Liver (tissue), 3 donors: ENCODE measurements at regions not wholly inside any gene's neighbourhood (a gene's known extent, or its start where the extent isn't known, plus 50 kb on each side); places are given as distances from the start of the nearest gene placed in this dataset.

ENCODE experiments used
- GABPA ChIP-seq, 2 donors: IDR thresholded peaks in 1 of 2; conservative IDR thresholded peaks in 1 of 2; 2 replicates each; pipeline ENCODE4 v1.6.1; 2016; ENCODE audit warnings: antibody characterized with exemption in 2 of 2, mild to moderate bottlenecking in 1 of 2, moderate library complexity in 1 of 2
- HNF4G ChIP-seq: IDR thresholded peaks from 2 replicates; pipeline ENCODE4 v1.6.1; 2016; ENCODE audit warnings: antibody characterized with exemption
- SP1 ChIP-seq: IDR thresholded peaks from 2 replicates; pipeline ENCODE4 v1.6.1; 2018; ENCODE audit warnings: antibody characterized with exemption, mild to moderate bottlenecking
- TAF1 ChIP-seq: conservative IDR thresholded peaks from 2 replicates; pipeline ENCODE4 v1.6.1; 2016; ENCODE audit warnings: antibody characterized with exemption, mild to moderate bottlenecking
- YY1 ChIP-seq: IDR thresholded peaks from 2 replicates; pipeline ENCODE4 v1.6.1; 2016; ENCODE audit warnings: antibody characterized with exemption, mild to moderate bottlenecking
- TF ChIP-seq, protein P1 (sequence below): fragments of 150-350 bp; IDR thresholded peaks from 2 replicates; pipeline ENCODE4 v1.5.1; 2017; ENCODE audit warnings: improper control_type of control experiment, low read depth, low read length; ENCODE audit not compliant: missing input control
- TF ChIP-seq, protein P2 (sequence below): IDR thresholded peaks from 2 replicates; pipeline ENCODE4 v1.6.1; 2016; ENCODE audit warnings: antibody characterized with exemption
- TF ChIP-seq, protein P3 (sequence below): IDR thresholded peaks from 2 replicates; pipeline ENCODE4 v1.6.1; 2016; ENCODE audit warnings: antibody characterized with exemption, mild to moderate bottlenecking
- TF ChIP-seq, protein P4 (sequence below): IDR thresholded peaks from 2 replicates; pipeline ENCODE4 v1.6.1; 2016; ENCODE audit warnings: antibody characterized with exemption
- TF ChIP-seq, protein P5 (sequence below): IDR thresholded peaks from 2 replicates; pipeline ENCODE4 v1.6.1; 2016; ENCODE audit warnings: antibody characterized with exemption
- donor health status: healthy.
- donor health status: healthy.

DNA sequence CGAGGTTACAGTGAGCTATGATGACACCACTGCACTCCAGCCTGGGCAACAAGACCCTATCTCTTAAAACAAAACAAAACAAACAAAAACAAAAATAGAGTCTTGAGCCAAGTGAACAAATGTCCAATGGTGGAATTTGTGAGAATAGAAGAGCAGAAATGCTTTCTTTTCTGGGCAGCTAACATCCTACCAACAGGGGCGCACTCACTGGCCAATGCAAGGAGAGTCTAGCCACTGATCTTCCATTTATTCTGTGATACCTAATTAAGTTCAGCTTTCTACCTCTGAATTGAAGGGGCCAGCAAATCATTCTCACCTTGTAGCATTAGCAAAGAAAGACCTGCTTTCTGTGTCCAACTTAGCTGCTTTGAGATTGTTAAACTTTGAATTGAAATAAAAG lies 301.9 kb upstream of the NR2F2 start:
- TF ChIP-seq, protein P1, sequence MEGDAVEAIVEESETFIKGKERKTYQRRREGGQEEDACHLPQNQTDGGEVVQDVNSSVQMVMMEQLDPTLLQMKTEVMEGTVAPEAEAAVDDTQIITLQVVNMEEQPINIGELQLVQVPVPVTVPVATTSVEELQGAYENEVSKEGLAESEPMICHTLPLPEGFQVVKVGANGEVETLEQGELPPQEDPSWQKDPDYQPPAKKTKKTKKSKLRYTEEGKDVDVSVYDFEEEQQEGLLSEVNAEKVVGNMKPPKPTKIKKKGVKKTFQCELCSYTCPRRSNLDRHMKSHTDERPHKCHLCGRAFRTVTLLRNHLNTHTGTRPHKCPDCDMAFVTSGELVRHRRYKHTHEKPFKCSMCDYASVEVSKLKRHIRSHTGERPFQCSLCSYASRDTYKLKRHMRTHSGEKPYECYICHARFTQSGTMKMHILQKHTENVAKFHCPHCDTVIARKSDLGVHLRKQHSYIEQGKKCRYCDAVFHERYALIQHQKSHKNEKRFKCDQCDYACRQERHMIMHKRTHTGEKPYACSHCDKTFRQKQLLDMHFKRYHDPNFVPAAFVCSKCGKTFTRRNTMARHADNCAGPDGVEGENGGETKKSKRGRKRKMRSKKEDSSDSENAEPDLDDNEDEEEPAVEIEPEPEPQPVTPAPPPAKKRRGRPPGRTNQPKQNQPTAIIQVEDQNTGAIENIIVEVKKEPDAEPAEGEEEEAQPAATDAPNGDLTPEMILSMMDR: no peak
- TF ChIP-seq GABPA (IDR thresholded peaks at IDR 0.05 in 1 of 2, conservative IDR thresholded peaks at IDR 0.05 in 1 of 2): no peak
- no peak for TF ChIP-seq SP1
- TF ChIP-seq HNF4G: no peak
- TF ChIP-seq, protein P2, sequence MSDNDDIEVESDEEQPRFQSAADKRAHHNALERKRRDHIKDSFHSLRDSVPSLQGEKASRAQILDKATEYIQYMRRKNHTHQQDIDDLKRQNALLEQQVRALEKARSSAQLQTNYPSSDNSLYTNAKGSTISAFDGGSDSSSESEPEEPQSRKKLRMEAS: no peak
- TF ChIP-seq TAF1: no peak
- no peak for TF ChIP-seq YY1
- TF ChIP-seq, protein P3, sequence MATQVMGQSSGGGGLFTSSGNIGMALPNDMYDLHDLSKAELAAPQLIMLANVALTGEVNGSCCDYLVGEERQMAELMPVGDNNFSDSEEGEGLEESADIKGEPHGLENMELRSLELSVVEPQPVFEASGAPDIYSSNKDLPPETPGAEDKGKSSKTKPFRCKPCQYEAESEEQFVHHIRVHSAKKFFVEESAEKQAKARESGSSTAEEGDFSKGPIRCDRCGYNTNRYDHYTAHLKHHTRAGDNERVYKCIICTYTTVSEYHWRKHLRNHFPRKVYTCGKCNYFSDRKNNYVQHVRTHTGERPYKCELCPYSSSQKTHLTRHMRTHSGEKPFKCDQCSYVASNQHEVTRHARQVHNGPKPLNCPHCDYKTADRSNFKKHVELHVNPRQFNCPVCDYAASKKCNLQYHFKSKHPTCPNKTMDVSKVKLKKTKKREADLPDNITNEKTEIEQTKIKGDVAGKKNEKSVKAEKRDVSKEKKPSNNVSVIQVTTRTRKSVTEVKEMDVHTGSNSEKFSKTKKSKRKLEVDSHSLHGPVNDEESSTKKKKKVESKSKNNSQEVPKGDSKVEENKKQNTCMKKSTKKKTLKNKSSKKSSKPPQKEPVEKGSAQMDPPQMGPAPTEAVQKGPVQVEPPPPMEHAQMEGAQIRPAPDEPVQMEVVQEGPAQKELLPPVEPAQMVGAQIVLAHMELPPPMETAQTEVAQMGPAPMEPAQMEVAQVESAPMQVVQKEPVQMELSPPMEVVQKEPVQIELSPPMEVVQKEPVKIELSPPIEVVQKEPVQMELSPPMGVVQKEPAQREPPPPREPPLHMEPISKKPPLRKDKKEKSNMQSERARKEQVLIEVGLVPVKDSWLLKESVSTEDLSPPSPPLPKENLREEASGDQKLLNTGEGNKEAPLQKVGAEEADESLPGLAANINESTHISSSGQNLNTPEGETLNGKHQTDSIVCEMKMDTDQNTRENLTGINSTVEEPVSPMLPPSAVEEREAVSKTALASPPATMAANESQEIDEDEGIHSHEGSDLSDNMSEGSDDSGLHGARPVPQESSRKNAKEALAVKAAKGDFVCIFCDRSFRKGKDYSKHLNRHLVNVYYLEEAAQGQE: no peak
- TF ChIP-seq, protein P4, sequence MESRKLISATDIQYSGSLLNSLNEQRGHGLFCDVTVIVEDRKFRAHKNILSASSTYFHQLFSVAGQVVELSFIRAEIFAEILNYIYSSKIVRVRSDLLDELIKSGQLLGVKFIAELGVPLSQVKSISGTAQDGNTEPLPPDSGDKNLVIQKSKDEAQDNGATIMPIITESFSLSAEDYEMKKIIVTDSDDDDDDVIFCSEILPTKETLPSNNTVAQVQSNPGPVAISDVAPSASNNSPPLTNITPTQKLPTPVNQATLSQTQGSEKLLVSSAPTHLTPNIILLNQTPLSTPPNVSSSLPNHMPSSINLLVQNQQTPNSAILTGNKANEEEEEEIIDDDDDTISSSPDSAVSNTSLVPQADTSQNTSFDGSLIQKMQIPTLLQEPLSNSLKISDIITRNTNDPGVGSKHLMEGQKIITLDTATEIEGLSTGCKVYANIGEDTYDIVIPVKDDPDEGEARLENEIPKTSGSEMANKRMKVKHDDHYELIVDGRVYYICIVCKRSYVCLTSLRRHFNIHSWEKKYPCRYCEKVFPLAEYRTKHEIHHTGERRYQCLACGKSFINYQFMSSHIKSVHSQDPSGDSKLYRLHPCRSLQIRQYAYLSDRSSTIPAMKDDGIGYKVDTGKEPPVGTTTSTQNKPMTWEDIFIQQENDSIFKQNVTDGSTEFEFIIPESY: no peak
- TF ChIP-seq, protein P5, sequence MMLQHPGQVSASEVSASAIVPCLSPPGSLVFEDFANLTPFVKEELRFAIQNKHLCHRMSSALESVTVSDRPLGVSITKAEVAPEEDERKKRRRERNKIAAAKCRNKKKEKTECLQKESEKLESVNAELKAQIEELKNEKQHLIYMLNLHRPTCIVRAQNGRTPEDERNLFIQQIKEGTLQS: no peak
